GM18861 (cell line): ENCODE measurements at regions not wholly inside any gene's neighbourhood (a gene's known extent, or its start where the extent isn't known, plus 50 kb on each side); places are given as distances from the start of the nearest gene placed in this dataset.
"Not testable (repeated sequence)": the region's sequence is repeated elsewhere in the genome, so short reads cannot be mapped to it uniquely, and the experiment has no call there.

Experiments
- ATAC-seq: cut with Tn5 transposase; IDR thresholded peaks from one replicate; pipeline ENCODE4 v1.9.1; 2021; ENCODE audit not compliant: unreplicated experiment

DNA sequence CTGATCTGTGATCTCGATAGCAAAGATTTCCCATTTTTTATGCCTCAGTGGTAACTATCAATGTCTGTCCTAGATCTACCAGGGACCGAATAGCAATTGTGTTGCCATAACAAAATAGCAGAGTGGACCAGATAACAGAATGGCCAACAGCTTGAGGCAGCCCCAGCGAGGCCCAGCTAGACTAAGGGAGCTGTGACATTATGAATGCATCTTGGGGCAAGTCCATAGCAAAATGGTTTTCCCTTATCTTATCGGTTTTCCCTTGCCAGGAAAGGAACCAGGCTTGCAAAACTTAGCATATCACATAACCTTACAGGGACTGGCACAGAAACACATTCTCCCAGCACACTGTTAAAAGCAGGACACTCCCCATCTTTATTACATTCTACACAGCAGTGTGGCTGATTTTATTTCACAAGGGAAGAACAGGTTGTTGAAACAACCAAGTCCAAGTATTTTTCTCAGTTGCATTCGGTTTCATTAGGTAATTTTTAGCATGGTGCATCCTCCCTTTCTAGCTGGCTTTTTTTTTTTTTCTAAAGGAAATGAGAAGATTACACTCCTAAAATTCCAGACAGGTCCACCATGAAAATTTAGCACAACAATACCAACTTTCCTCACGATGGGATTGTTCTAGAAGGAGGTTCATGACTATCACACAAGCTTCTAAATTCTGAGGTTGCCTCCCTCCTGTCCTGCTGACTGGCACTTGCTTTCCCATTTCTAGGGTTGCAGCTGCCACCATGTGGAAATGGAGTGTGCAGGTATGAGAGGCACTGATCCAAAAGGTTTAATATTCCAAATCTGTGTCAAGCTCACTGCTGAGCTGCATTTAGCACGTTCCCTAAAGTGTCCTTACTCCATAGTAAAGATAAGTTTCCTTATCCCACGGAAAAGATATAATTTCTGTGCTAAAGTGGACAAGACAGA, 97.0 kb upstream of the SLC35G4 start:
- ATAC-seq: no peak

DNA sequence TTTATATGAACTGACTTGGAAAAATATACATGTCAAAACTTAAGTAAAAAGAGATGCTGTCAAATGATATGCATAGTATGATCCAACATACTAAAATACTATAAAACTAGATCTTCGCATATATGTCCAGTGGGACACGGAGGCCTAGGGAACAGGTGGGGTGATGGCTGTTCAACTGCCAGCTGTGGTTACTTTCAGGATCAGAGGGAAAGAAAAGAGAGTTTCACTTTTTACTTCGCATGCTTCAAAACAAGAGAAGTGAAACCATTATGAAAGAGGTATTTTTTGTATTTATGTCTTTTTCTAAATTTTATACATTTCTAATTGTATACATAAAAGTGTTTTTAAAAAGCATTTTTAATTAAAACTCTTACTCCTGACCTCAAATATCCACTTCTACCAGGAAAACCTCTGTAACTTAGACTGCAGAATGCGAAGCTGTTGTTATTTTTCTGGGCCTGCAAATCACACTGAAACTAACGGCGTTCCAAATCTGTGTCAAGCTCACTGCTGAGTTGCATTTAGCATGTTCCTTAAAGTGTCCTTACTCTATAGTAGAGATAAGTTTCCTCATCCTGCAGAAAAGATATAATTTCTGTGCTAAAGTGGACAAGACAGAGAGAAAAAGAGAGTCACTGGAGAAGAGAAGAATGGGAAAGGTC, 97.8 kb upstream of the SLC35G4 start:
- ATAC-seq: peak; percentile 85

DNA sequence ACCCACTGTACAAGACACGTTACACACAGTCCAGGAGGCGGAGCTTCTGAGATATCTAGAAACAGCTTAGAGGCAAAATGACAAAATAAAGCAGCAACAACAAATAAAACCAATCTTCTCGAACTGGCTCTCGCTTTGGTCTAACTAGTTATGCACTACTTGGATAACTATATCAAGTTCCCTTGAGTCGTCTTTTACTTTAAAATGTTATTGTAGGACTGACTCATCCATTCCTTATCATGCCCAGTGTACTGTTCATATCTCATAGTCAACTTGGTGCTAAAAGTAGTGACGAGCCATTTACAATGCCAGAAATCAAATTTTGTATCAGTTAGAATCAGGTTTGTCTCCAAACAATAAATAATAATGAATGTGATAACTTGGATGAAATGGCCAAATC, 102.5 kb upstream of the SLC35G4 start:
- no peak for ATAC-seq

DNA sequence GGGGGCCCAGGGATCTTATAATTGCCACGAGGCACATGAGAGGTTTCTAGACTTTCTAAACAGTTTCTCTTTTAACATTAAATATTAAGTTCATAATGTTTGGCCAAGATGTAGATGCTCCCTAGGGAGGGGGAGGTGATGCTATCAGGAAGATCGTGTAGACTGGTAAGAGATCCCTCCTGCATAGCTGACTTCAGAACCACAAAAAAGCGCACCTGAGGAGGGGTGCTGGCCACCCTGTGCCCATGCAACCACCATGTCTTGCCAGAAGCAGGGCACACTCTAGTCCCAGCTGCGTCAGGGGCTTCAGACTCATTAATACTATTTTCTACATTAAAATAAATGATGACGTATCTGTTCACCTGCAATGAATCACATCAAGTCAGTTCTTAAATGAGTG, 103.4 kb upstream of the SLC35G4 start:
- ATAC-seq: no peak

DNA sequence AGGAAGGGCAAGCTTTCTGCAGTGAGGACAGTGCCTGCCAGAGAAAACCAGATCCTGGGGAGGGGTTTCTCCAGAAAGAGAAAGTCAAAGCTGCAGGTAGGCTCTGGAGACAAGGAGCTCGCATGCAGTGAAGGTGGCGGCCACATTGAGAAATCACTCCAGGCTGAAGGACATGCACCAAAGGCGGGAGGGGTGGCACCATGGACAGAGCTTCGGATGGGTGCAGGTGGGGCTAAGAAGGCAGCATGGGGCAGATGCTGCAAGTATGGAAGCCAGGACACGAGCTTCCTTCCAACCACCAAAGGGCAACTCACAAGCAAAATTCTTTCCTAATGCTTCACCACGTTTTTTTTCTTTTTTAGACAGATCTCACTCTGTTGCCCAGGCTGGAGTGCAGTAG, 104.4 kb upstream of the SLC35G4 start:
- ATAC-seq: no peak

DNA sequence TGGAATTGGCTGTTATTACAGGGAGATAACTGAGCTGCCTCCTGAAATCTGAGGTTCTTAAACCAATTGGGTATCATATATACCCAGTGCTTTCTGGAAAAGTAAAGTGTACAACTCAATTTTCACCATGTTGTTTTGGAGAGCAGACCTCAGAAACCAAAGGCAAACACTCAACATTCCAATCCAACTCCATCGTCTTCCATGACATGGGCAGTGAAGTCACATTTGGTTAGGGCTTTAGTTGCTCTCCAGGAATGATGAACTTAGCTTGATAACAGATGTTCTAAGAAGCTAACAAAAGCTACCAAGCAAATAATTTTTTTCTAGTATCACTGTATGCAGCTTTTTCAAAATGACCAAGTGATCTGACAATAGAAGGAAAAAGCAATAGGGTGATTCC, 107.0 kb upstream of the SLC35G4 start:
- no peak for ATAC-seq

DNA sequence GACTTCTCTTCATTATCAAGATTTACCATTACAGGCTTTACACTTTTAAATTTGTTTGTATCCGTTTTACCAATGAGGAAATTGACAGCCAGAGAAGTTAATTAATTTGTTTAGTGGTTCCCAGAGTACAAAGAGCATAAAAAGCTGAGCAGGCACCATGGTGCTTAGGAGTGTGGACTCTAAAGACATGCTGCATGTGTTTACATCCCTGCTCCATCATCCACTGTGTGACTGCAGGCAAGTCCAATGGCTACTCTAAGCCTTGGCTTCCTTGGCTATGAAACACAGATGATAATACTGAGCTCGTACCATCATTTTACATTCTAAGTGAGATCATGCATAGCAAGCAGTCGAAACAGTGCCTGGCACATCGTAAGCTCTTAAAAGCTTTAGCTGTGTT, 108.0 kb upstream of the SLC35G4 start:
- ATAC-seq: no peak

DNA sequence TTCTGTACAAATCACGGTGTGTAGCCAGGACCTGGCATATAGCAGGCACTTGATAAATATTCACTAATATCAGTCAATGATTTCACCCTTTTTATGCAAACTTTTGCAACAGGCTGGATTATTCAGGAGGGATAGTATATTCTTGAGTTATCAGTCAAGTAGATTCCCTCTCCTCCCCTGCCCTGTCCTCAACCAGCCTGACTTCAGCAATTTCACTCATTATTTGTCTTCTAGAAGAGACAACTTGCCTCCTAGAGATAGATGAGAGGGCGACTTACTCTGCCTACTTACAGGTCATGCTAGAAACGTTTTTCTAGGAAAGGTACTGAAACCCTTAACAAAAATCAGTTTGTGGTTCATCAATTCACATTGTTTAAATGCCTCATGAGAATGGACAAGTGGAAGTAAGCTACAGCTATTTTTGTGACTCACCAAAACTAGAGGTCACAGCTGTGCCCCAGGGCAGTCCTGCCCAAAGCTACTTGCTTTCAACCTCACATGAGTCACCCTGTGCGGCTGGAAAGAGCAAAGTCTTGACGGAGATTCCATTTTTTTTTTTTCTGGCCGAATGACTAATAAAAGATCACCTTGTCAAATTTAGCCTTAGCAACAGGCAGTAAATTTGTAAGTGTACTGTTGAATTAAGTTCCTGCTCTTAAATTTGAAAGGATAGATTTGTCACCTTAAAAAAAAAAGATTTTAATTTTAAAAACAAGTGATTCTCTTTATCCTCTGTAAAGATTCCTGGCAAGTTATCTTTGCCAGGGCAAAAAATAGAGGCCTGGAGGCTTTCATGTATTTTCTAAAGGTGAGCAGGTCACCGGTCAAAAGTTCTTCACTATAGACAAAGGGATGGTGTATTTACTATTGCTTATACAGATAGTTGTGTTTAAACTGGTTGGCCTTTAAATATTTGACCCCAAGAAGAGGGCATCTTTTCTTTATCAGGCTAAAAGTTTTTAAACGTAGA, 109.0 kb upstream of the SLC35G4 start:
- ATAC-seq: peak; percentile 65

DNA sequence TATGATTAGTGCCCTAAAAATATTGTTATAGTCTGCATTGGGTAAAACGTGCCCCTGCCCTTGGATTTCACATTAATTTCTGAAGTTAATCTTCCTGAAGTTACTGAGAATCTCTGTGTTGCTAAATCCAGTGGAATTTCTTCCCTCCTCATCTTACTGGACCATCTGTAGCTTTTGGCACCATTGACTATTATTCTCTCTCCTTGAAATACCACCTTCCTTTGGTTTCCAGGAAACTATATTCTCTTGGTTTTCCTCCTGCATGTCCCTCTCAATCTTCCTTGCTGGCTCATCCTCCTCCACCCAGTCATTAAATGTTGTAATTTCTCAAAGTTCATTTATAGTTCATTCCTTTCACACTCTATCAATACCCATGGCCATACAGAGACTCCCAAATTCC, 110.6 kb upstream of the SLC35G4 start:
- ATAC-seq: no peak

DNA sequence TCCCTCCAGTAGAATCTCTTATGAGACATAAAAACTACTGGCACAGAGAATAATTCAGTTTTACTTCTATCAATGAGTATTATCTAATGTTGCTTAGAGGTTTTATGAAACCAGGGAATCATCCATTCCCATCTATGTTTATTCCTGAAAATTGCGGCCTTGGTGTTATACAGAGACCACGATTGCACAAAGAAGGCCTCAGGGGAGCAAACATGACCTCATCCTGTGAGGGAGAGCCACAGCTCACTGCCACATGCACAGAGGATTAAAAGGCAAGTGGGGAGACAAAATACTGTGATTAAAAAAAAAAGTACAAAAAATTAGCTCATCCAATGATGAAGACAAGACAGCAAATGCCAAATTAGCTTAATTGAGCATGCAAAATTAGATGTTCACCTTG, 111.8 kb upstream of the SLC35G4 start:
- no peak for ATAC-seq

DNA sequence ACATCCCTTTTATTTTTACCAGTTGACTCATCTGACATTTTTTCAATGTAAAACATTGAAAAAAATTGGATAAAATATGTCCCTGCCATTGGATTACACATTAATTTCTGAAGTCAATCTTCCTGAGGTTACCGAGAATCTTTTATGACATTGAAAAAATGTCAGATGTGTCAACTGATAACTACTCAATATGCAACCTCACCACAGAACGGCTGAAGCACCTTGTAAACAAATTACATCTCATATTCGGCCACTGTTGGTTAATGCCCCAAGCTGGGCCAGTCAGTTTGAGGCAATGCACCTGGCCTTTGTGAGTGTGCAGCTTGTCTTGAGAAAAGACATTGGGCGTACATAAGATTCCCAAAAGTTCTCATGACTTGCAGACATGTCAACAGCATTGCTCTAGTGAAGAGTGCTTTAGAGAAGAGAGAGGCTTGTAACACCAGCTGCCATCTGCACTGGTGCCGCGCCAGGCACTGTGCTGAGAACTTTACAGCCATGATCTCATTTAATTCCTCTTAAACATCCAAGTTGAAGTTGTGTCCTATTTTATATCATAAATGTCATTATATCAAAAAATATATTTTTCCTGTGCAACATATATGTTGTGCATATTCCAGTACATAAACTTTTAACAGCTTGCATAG, 112.7 kb upstream of the SLC35G4 start:
- no peak for ATAC-seq

DNA sequence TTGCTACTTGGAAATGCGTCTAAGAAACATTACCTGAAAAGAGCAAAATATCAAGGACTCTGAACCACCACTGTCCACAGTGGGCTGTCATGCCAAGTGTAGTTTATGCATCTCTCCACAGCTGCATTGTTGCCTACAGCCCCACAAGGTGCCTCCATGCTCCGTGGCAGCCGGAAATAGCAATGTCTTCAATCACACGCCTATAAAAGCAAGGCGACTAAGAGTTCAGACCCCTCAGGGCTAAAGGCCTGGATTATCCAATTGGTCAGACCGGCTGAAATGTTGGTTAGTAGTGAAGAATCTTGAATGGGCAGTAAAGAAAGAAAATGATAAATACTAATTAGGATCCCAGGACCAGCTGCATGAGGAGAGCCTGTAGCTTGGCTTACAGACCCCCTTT, 114.0 kb upstream of the SLC35G4 start:
- ATAC-seq: no peak

DNA sequence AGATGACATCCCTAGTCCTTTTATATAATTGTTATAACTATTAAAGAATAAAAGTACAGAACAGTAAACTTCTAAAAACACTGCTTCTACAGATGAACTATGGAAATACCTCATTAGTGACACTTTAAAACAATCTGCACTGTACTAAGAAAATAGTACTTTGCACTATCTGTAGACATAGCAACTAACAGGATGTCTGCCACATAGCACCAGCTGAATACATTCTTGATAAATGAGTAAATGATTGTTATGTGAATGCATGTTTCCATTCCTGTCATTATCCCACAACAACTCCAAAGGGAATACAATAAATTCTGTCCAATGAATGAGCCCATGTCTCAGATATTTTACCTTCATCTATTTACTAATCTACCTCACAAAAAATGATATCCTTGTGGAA, 115.3 kb upstream of the SLC35G4 start:
- ATAC-seq: no peak

DNA sequence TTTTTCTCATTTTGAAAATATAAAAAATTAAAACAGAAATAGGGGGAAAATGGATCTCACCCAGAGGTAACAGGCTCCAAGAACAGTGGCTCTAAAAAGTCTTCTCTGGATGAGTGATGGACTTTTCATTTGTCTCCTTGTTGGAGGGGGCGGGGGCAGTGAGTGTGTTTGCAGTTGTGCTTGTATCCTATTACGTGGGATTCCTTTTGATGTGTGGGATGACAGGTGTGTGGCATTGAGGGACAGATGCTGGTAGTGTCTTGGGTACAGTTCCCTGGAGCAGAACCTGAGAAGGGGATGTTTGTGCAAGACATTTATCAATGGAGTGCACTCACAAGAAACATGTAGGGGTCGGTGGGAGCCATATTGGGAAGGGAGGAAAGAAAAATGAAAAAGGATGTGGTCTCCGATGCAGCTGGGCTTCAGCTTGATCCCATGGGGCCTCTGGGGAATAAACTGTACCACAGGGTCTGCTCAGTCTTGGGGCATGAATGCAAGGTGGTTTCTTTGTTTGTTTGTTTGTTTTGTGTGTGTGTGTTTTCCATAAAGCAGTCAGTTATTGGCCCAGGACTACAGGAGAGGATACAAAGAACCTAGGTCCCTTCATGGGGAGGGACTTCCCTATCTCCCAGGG, 120.0 kb upstream of the SLC35G4 start:
- ATAC-seq: no peak

DNA sequence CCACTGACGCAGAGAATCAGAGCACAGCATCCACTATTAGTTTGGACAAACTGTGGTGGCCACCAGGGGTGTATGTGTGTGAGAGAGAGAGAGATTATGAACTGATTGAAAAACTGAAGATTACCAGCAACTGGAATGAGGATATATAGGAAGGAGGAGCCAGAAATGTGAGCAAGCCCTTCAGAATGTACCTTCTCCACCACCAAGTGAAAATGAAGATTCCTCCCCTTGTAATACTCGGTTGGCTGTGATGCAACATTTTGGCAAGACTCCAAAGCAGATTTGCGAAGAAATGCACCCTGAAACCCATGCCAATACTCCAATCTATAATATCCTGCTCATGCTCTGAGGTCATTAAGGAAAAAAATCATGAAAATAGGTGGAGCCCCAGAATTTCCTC, 121.2 kb upstream of the SLC35G4 start:
- no peak for ATAC-seq

DNA sequence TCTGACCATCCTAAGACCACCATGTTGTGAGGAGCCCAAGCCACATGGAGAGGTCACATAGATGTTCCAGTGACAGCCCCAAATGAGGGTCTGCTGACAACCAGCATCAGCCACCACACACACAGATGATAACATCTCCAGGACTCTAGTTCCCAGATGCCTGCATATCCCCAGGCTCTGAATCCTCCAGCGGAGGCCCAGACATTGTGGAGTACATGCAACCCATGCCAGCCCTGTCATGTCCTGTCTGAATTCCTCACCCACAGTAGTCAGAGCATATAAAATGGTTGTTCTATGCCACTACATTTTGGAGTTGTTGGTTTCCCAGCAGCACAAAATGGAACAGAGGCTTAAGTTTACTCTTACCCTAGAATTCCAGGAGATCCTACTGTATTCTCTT, 122.0 kb upstream of the SLC35G4 start:
- ATAC-seq: no peak

DNA sequence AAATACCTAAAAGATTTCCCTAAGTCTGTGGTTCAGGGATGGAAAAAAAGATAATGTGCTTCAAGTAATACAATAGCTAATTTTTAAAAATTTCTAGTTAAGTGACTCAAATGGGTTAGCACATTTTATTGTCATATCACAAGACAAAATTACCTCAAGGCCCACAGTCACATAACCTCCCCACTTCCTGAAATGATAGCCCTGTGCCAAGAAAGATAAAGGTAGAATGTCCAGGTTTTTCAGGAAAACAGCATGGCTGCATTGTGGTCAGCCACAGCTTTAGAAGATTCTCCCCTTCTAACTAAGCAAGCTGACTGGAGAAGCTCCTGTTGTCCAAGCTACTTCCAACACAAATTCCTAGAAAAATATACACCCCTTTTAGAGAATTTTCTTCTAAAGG, 127.1 kb upstream of the SLC35G4 start:
- ATAC-seq: no peak

DNA sequence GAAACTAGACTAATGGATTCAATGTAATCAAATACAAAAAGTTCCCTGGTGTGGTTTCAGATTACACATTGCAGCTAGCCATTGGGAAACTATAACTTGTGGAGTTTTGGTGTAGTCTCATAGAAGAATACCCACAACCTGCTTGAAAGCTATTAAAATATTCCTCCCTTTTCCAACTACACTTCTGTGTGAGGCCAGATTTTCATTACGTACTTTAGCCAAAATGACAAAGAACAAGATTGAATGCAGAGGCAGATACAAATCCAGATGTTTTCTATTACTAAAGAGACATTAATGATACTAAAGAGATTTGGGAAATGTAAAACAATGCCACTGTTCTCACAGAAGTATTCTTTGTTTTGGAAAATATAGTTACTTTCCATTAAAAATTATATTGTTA, 128.7 kb upstream of the SLC35G4 start:
- no peak for ATAC-seq

DNA sequence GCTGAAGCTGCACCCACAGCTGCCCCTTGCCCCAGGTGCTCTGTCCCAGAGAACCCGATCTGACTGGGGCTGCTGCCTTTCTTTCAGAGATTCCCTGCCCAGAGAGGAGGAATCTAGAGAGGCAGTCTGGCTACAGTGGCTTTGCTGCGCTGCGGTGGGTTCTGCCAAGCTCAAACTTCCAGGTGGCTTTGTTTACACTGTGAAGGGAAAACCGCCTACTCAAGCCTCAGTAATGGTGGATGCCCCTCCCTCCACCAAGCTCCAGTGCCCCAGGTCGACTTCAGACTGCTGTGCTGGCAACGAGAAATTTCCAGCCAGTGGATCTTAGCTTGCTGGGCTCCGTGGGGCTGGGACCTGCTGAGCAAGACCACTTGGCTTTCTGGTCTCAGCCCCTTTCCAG, 130.4 kb upstream of the SLC35G4 start:
- not testable (repeated sequence) for ATAC-seq

DNA sequence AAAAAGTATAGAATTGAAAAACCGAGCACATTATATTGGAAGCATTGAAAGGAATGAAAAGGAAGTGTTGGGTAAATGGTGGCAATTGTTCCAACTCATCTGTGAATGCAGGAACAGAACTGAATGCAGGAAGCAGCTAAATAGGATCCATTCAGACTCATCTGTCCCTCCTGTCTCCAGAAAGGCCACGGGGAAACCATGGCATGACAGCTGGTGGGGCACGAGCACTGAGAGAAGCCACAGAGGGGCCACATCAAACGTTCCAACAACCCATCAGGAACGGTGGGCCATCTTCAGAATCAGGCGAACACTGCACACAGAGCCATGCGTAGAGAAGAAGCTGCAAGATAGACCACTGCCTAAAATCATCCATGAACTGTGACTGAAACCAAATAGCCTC, 138.5 kb upstream of the SLC35G4 start:
- no peak for ATAC-seq
